HG03159 (cell line): ENCODE measurements at regions not wholly inside any gene's neighbourhood (a gene's known extent, or its start where the extent isn't known, plus 50 kb on each side); places are given as distances from the start of the nearest gene placed in this dataset.
"Not testable (repeated sequence)": the region's sequence is repeated elsewhere in the genome, so short reads cannot be mapped to it uniquely, and the experiment has no call there.

Source experiments
- ATAC-seq: cut with Tn5 transposase; IDR thresholded peaks from one replicate; pipeline ENCODE4 v1.9.1; 2021; ENCODE audit warnings: mild to moderate bottlenecking, moderate library complexity; ENCODE audit not compliant: unreplicated experiment

- no peak for ATAC-seq
These were observed 293.7 kb downstream of the BCL11A start for GRCh38 chr2:60259781-60260180.

GRCh38 chr2:60252581-60253150, 300.8 kb downstream of the BCL11A start:
- no peak for ATAC-seq

GRCh38 chr2:60251247-60251646, 302.2 kb downstream of the BCL11A start:
- no peak for ATAC-seq

GRCh38 chr2:60249879-60250278, 303.6 kb downstream of the BCL11A start:
- ATAC-seq = no peak

GRCh38 chr2:60247471-60247870, 306.0 kb downstream of the BCL11A start:
- ATAC-seq = no peak

- no peak for ATAC-seq
These were observed 306.9 kb downstream of the BCL11A start for GRCh38 chr2:60246583-60246982.

GRCh38 chr2:60234274-60234986, 319.0 kb downstream of the BCL11A start:
- ATAC-seq = no peak

- ATAC-seq = no peak
These were observed 322.9 kb downstream of the BCL11A start for GRCh38 chr2:60230596-60230995.

GRCh38 chr2:60230037-60230436, 323.4 kb downstream of the BCL11A start:
- ATAC-seq = no peak

- no peak for ATAC-seq
These were observed 326.5 kb downstream of the BCL11A start for GRCh38 chr2:60226943-60227342.

GRCh38 chr2:60226191-60226590, 327.3 kb downstream of the BCL11A start:
- no peak for ATAC-seq

- ATAC-seq = no peak
These were observed 329.6 kb downstream of the BCL11A start for GRCh38 chr2:60223859-60224258.

- no peak for ATAC-seq
These were observed 332.4 kb downstream of the BCL11A start for GRCh38 chr2:60221098-60221497.

- no peak for ATAC-seq
These were observed 333.9 kb downstream of the BCL11A start for GRCh38 chr2:60219536-60219935.

- no peak for ATAC-seq
These were observed 336.9 kb downstream of the BCL11A start for GRCh38 chr2:60216452-60216995.

GRCh38 chr2:60215386-60215901, 338.0 kb downstream of the BCL11A start:
- ATAC-seq = no peak

GRCh38 chr2:60214626-60214875, 338.9 kb downstream of the BCL11A start:
- no peak for ATAC-seq

GRCh38 chr2:60213865-60214625, 339.4 kb downstream of the BCL11A start:
- no peak for ATAC-seq

GRCh38 chr2:60212181-60212945, 341.1 kb downstream of the BCL11A start:
- ATAC-seq = no peak

GRCh38 chr2:60189006-60189405, 364.4 kb downstream of the BCL11A start:
- ATAC-seq = not testable (repeated sequence)

- no peak for ATAC-seq
These were observed 378.2 kb downstream of the BCL11A start for GRCh38 chr2:60175290-60175689.
